Colonic mucosa (tissue), 4 donors: ENCODE measurements at regions not wholly inside any gene's neighbourhood (a gene's known extent, or its start where the extent isn't known, plus 50 kb on each side); places are given as distances from the start of the nearest gene placed in this dataset.

ENCODE experiments used
- DNase-seq: peaks from one replicate; pipeline ENCODE4 v3.0.0-alpha.2; 2020
- H3K27ac ChIP-seq: fragments of 200-600 bp; one replicate; pipeline ENCODE4 v1.8.0; 2021
- H3K27me3 ChIP-seq: fragments of 200-600 bp; one replicate; pipeline ENCODE4 v1.8.0; 2021
- H3K36me3 ChIP-seq: fragments of 200-600 bp; one replicate; pipeline ENCODE4 v1.8.0; 2021
- H3K4me1 ChIP-seq: fragments of 200-600 bp; one replicate; pipeline ENCODE4 v1.8.0; 2021; ENCODE audit warnings: mild to moderate bottlenecking
- H3K4me3 ChIP-seq: fragments of 200-600 bp; one replicate; pipeline ENCODE4 v1.8.0; 2021
- H3K9ac ChIP-seq, 2 donors: one replicate each; pipeline ENCODE4 v1.7.0; 2013; ENCODE audit warnings: control low read depth in 2 of 2, low read depth in 2 of 2, low read length in 2 of 2
- H3K9me3 ChIP-seq: fragments of 200-600 bp; one replicate; pipeline ENCODE4 v1.8.0; 2021
- CTCF ChIP-seq: fragments of 200-600 bp; IDR thresholded peaks from one replicate; pipeline ENCODE4 v1.8.0; 2022; ENCODE audit warnings: antibody characterized with exemption, mild to moderate bottlenecking
- intact Hi-C: fragments of 100-400 bp; cut with DNase I; formaldehyde crosslinking; loops from one replicate; pipeline ENCODE4 v1.14.1; 2022
- donor health status: healthy.
- donor health status: DM: no; HTN: no; CAD: no.
- donor health status: DM: no; HTN: no; CAD: no.

- no peak for TF ChIP-seq CTCF
- Histone ChIP-seq H3K9ac (no peak overlapping the region), H3K4me3 (no peak overlapping the region), H3K36me3 (no peaks in the 10 kb centered on the region), H3K4me1 (peaks cover 11% of the 10 kb centered on the region), H3K9me3 (no peaks in the 10 kb centered on the region), H3K27me3 (no peaks in the 10 kb centered on the region), H3K27ac (no peak overlapping the region)
- intact Hi-C loops = no loop called here
- no peak for DNase-seq
These were observed 202.7 kb downstream of the RHOU start for GRCh38 chr1:228937851-228938536.

GRCh38 chr1:228938537-228938901 lies 203.2 kb downstream of the RHOU start:
- Histone ChIP-seq H3K4me1 (peaks cover 11% of the 10 kb centered on the region), H3K4me3 (no peak overlapping the region), H3K9me3 (no peaks in the 10 kb centered on the region), H3K9ac (no peak overlapping the region), H3K36me3 (no peaks in the 10 kb centered on the region), H3K27ac (no peak overlapping the region), H3K27me3 (no peaks in the 10 kb centered on the region)
- TF ChIP-seq CTCF = no peak
- intact Hi-C loops = no loop called here
- no peak for DNase-seq

- TF ChIP-seq CTCF = no peak
- no peak overlapping the region for H3K9ac ChIP-seq
These were observed 203.9 kb downstream of the RHOU start for GRCh38 chr1:228939001-228939691.

GRCh38 chr1:228939881-228940392 lies 204.7 kb downstream of the RHOU start:
- H3K4me1 ChIP-seq = peaks cover 11% of the 10 kb centered on the region
- H3K36me3 ChIP-seq = no peaks in the 10 kb centered on the region
- H3K9ac ChIP-seq = no peak overlapping the region
- H3K27ac ChIP-seq = no peak overlapping the region
- H3K27me3 ChIP-seq = no peaks in the 10 kb centered on the region
- TF ChIP-seq CTCF = no peak
- no peak for DNase-seq
- intact Hi-C loops = no loop called here
- H3K9me3 ChIP-seq = no peaks in the 10 kb centered on the region
- H3K4me3 ChIP-seq = no peak overlapping the region

More at GRCh38 chr1:228939001-228939691, 203.9 kb downstream of the RHOU start:
- no peak overlapping the region for H3K4me3 ChIP-seq
- no peak overlapping the region for H3K27ac ChIP-seq
- H3K36me3 ChIP-seq = no peaks in the 10 kb centered on the region
- no peaks in the 10 kb centered on the region for H3K27me3 ChIP-seq
- H3K9me3 ChIP-seq = no peaks in the 10 kb centered on the region
- H3K4me1 ChIP-seq = peaks cover 11% of the 10 kb centered on the region
- no peak for DNase-seq
- intact Hi-C loops = no loop called here

GRCh38 chr1:228940526-228940925 lies 205.2 kb downstream of the RHOU start:
- peaks cover 11% of the 10 kb centered on the region for H3K4me1 ChIP-seq
- intact Hi-C loops = no loop called here
- no peak overlapping the region for H3K4me3 ChIP-seq
- no peak overlapping the region for H3K9ac ChIP-seq
- H3K27ac ChIP-seq = no peak overlapping the region
- no peaks in the 10 kb centered on the region for H3K27me3 ChIP-seq
- DNase-seq = no peak
- H3K36me3 ChIP-seq = no peaks in the 10 kb centered on the region
- H3K9me3 ChIP-seq = no peaks in the 10 kb centered on the region
- TF ChIP-seq CTCF = no peak
